Right atrium auricular region (tissue), 2 donors: ENCODE measurements at regions not wholly inside any gene's neighbourhood (a gene's known extent, or its start where the extent isn't known, plus 50 kb on each side); places are given as distances from the start of the nearest gene placed in this dataset.

Source experiments
- DNase-seq: peaks from one replicate; pipeline ENCODE4 v3.0.0-alpha.2; 2019; ENCODE audit warnings: low spot score
- H3K27ac ChIP-seq, 2 donors: fragments of 200-600 bp; sonication (generic); 1 replicate in 1 of 2; 2 replicates in 1 of 2; pipeline ENCODE4 v1.5.1; 2016 to 2019
- H3K27me3 ChIP-seq, 2 donors: fragments of 200-600 bp; sonication (generic); one replicate each; pipeline versions ENCODE4 v1.5.1 to v1.6.0; 2017 to 2019
- H3K36me3 ChIP-seq: fragments of 200-600 bp; sonication (generic); one replicate; pipeline ENCODE4 v1.5.1; 2016
- H3K4me1 ChIP-seq, 2 donors: fragments of 200-600 bp; sonication (generic); one replicate each; pipeline versions ENCODE4 v1.5.1 to v1.6.0; 2017 to 2019
- H3K4me3 ChIP-seq, 2 donors: fragments of 200-600 bp; sonication (generic); 1 replicate in 1 of 2; 2 replicates in 1 of 2; pipeline ENCODE4 v1.5.1; 2017 to 2019; ENCODE audit warnings: mild to moderate bottlenecking in 1 of 2, moderate library complexity in 1 of 2
- H3K9me3 ChIP-seq, 2 donors: fragments of 200-600 bp; sonication (generic); one replicate each; pipeline ENCODE4 v1.5.1; 2019
- CTCF ChIP-seq, 2 donors: fragments of 200-600 bp; sonication (generic); IDR thresholded peaks; one replicate each; pipeline ENCODE4 v1.5.1; 2019; ENCODE audit warnings: antibody characterized with exemption in 2 of 2

GRCh38 chr2:15804691-15805090, 135.7 kb upstream of the MYCN start:
- Histone ChIP-seq H3K27me3 (no peaks in the 10 kb centered on the region), H3K36me3 (no peaks in the 10 kb centered on the region), H3K4me1 (peaks cover 0 to 2% of the 10 kb centered on the region in 2 donors), H3K4me3 (no peak overlapping the region), H3K27ac (no peak overlapping the region), H3K9me3 (no peaks in the 10 kb centered on the region)
- DNase-seq: no peak
- TF ChIP-seq CTCF (IDR thresholded peaks at IDR 0.05): no peak

- TF ChIP-seq CTCF (IDR thresholded peaks at IDR 0.05): no peak
- Histone ChIP-seq H3K4me1 (no peaks in the 10 kb centered on the region), H3K9me3 (no peaks in the 10 kb centered on the region), H3K27ac (no peak overlapping the region), H3K4me3 (no peak overlapping the region), H3K27me3 (no peaks in the 10 kb centered on the region), H3K36me3 (no peaks in the 10 kb centered on the region)
- no peak for DNase-seq
Measured at GRCh38 chr2:15805206-15805605, 135.1 kb upstream of the MYCN start.

GRCh38 chr2:15805772-15806171, 134.6 kb upstream of the MYCN start:
- TF ChIP-seq CTCF (IDR thresholded peaks at IDR 0.05): no peak
- Histone ChIP-seq H3K36me3 (no peaks in the 10 kb centered on the region), H3K4me3 (no peak overlapping the region), H3K9me3 (no peaks in the 10 kb centered on the region), H3K27me3 (no peaks in the 10 kb centered on the region), H3K27ac (no peak overlapping the region), H3K4me1 (peaks cover 0 to 2% of the 10 kb centered on the region in 2 donors)
- no peak for DNase-seq

DNA sequence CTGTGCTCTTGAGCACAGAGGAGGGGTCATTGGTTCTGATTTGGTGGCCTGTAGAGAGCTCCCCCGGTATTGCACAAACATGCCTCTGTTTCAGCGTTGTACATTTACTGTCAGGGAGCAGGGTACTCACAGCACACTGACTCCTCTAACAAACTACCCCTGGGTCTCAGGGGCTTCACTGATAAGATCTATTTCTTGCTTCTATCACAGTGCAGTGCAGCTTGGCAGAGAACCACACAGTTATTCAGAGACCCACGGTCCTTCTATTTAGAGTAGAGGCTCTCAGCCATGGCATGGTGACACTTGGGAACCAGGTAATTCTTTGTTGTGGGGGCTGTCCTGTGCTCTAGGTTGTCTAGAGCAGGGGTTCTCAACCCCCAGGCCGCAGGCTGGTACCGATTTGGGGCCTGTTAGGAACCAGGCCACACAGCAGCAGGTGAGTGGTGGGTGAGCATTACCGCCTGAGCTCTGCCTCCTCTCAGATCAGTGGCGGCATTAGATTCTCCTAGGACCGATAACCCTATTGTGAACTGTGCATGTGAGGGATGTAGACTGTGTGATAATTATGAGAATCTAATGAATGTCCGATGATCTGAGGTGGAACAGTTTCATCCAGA, 133.4 kb upstream of the MYCN start:
- Histone ChIP-seq H3K4me3 (no peak overlapping the region), H3K4me1 (peaks cover 0 to 4% of the 10 kb centered on the region in 2 donors), H3K27ac (no peak overlapping the region), H3K9me3 (no peaks in the 10 kb centered on the region), H3K27me3 (no peaks in the 10 kb centered on the region), H3K36me3 (no peaks in the 10 kb centered on the region)
- no peak for DNase-seq
- no peak for TF ChIP-seq CTCF (IDR thresholded peaks at IDR 0.05)

- H3K4me1 ChIP-seq: peaks cover 0 to 4% of the 10 kb centered on the region in 2 donors
Measured at GRCh38 chr2:15807418-15808203, 132.7 kb upstream of the MYCN start.

More at GRCh38 chr2:15807418-15808203, 132.7 kb upstream of the MYCN start:
- H3K27me3 ChIP-seq: no peaks in the 10 kb centered on the region
- no peak for DNase-seq
- no peak overlapping the region for H3K4me3 ChIP-seq
- no peaks in the 10 kb centered on the region for H3K9me3 ChIP-seq
- H3K36me3 ChIP-seq: no peaks in the 10 kb centered on the region
- no peak overlapping the region for H3K27ac ChIP-seq
- TF ChIP-seq CTCF (IDR thresholded peaks at IDR 0.05): no peak
